CD14-positive monocyte (primary cell): ENCODE measurements at regions not wholly inside any gene's neighbourhood (a gene's known extent, or its start where the extent isn't known, plus 50 kb on each side); places are given as distances from the start of the nearest gene placed in this dataset.

ENCODE experiments used
- DNase-seq, 3 donors: peaks; one replicate each; pipeline ENCODE4 v3.0.0-alpha.2; 2011 to 2022
- H2AFZ ChIP-seq: 2 replicates; pipeline ENCODE4 v1.6.0; 2012; ENCODE audit warnings: mild to moderate bottlenecking, low read depth, low read length, inconsistent platforms; ENCODE audit not compliant: insufficient read depth, poor library complexity, severe bottlenecking
- H3K27ac ChIP-seq, 2 donors: 1 replicate in 1 of 2; 2 replicates in 1 of 2; pipeline ENCODE4 v1.5.1; 2012 to 2013; ENCODE audit warnings: low read length in 2 of 2, control low read depth in 1 of 2, inconsistent platforms in 1 of 2, low read depth in 1 of 2, mild to moderate bottlenecking in 1 of 2
- H3K27me3 ChIP-seq, 2 donors: one replicate each; pipeline versions ENCODE4 v1.6.0 to v1.6.1; 2011 to 2013; ENCODE audit warnings: low read length in 2 of 2; ENCODE audit not compliant: control insufficient read depth in 2 of 2, insufficient read depth in 2 of 2
- H3K36me3 ChIP-seq, 2 donors: replicated peaks in 1 of 2; 1 replicate in 1 of 2; 2 replicates in 1 of 2; pipeline versions ENCODE4 v1.5.1 to v1.6.1; 2012 to 2013; ENCODE audit warnings: low read length in 2 of 2, control low read depth in 1 of 2, inconsistent platforms in 1 of 2, mild to moderate bottlenecking in 1 of 2; ENCODE audit not compliant: insufficient read depth in 2 of 2, control insufficient read depth in 1 of 2
- H3K4me1 ChIP-seq, 2 donors: 1 replicate in 1 of 2; 2 replicates in 1 of 2; pipeline versions ENCODE4 v1.5.1 to v1.6.1; 2012 to 2013; ENCODE audit warnings: low read length in 2 of 2, control low read depth in 1 of 2, inconsistent platforms in 1 of 2, mild to moderate bottlenecking in 1 of 2, moderate library complexity in 1 of 2; ENCODE audit not compliant: insufficient read depth in 2 of 2, control insufficient read depth in 1 of 2
- H3K4me2 ChIP-seq: replicated peaks from 2 replicates; pipeline ENCODE3; 2012; ENCODE audit warnings: low read length, moderate library complexity, mild to moderate bottlenecking; ENCODE audit not compliant: poor library complexity, severe bottlenecking; ENCODE audit errors: extremely low read depth
- H3K4me3 ChIP-seq, 3 experiments: fragments of 200-600 bp in 1 of 3; sonication (generic) in 1 of 3; replicated peaks in 1 of 3; 1 replicate in 2 of 3; 2 replicates in 1 of 3; pipeline ENCODE4 v1.5.1; 2011 to 2013; ENCODE audit warnings: low read length in 3 of 3, mild to moderate bottlenecking in 3 of 3, control low read depth in 2 of 3, low read depth in 2 of 3, inconsistent platforms in 1 of 3, moderate library complexity in 1 of 3
- H3K79me2 ChIP-seq: 2 replicates; pipeline ENCODE4 v1.6.0; 2012; ENCODE audit warnings: mild to moderate bottlenecking, control low read depth, inconsistent platforms, low read length, moderate library complexity; ENCODE audit not compliant: insufficient read depth
- H3K9ac ChIP-seq: 2 replicates; pipeline ENCODE4 v1.6.0; 2017; ENCODE audit warnings: low read length, mild to moderate bottlenecking; ENCODE audit not compliant: insufficient read depth, poor library complexity, severe bottlenecking
- H3K9me3 ChIP-seq, 2 donors: replicated peaks in 1 of 2; 1 replicate in 1 of 2; 2 replicates in 1 of 2; pipeline versions ENCODE4 v1.5.1 to v1.6.1; 2012 to 2013; ENCODE audit warnings: low read length in 2 of 2, control low read depth in 1 of 2; ENCODE audit not compliant: control insufficient read depth in 1 of 2, insufficient read depth in 1 of 2
- H4K20me1 ChIP-seq: 2 replicates; pipeline ENCODE4 v1.6.0; 2012; ENCODE audit warnings: mild to moderate bottlenecking, low read length, control low read depth, moderate library complexity; ENCODE audit not compliant: insufficient read depth
- H3K27ac Mint-ChIP-seq, 7 donors: one replicate each; pipeline ENCODE4 v1.8.0; 2020; ENCODE audit warnings: mild to moderate bottlenecking in 7 of 7, mixed read lengths in 7 of 7, moderate library complexity in 6 of 7, inconsistent platforms in 2 of 7
- H3K27me3 Mint-ChIP-seq, 3 donors: one replicate each; pipeline ENCODE4 v1.8.0; 2021 to 2022; ENCODE audit warnings: low read depth in 3 of 3, mild to moderate bottlenecking in 3 of 3, mixed read lengths in 3 of 3, moderate library complexity in 3 of 3, inconsistent platforms in 1 of 3
- H3K36me3 Mint-ChIP-seq, 2 donors: one replicate each; pipeline ENCODE4 v1.8.0; 2020; ENCODE audit warnings: mixed read lengths in 2 of 2, inconsistent platforms in 1 of 2, mild to moderate bottlenecking in 1 of 2
- H3K4me1 Mint-ChIP-seq: one replicate; pipeline ENCODE4 v1.8.0; 2020; ENCODE audit warnings: mild to moderate bottlenecking, mixed read lengths
- H3K4me3 Mint-ChIP-seq, 2 donors: one replicate each; pipeline ENCODE4 v1.8.0; 2020; ENCODE audit warnings: mild to moderate bottlenecking in 2 of 2, mixed read lengths in 2 of 2, moderate library complexity in 1 of 2
- H3K9me3 Mint-ChIP-seq, 7 donors: one replicate each; pipeline ENCODE4 v1.8.0; 2020 to 2022; ENCODE audit warnings: mixed read lengths in 7 of 7, mild to moderate bottlenecking in 6 of 7, moderate library complexity in 6 of 7, inconsistent platforms in 2 of 7
- WGBS: methylation state at CpG from one replicate; pipeline ENCODE4 v1.1.5; 2013; ENCODE audit warnings: missing lambda C conversion rate; ENCODE audit not compliant: insufficient coverage; 5-methylcytosine and 5-hydroxymethylcytosine counted together
- intact Hi-C, 2 donors: fragments of 100-400 bp; cut with micrococcal nuclease; formaldehyde crosslinking; loops; one replicate each; pipeline versions ENCODE4 v1.15.0 to v1.15.1; 2023
- TF ChIP-seq, protein P1 (sequence below): fragments of 200-600 bp; IDR thresholded peaks from one replicate; pipeline ENCODE4 v1.8.0; 2022; ENCODE audit warnings: antibody characterized with exemption, mild to moderate bottlenecking

DNA sequence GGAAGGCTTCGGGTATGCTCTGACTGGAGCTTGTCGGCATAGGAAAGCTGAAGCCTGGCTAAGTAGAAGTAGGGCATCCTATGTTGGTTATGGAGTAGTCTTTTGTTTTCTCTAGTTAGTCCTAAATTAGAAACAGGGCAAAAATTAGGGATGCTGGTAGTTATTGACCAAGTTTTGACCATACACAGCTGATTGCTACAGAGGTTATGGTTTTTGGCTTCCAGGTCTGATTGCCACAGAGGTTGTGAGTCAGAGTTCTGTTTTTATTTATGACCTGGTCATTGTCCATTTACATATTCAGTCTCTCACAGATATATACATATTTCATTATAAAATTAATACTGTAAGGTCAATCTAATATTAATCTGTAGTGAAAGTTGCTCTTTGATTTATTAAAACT, 219.2 kb downstream of the FSCB start:
- TF ChIP-seq, protein P1, sequence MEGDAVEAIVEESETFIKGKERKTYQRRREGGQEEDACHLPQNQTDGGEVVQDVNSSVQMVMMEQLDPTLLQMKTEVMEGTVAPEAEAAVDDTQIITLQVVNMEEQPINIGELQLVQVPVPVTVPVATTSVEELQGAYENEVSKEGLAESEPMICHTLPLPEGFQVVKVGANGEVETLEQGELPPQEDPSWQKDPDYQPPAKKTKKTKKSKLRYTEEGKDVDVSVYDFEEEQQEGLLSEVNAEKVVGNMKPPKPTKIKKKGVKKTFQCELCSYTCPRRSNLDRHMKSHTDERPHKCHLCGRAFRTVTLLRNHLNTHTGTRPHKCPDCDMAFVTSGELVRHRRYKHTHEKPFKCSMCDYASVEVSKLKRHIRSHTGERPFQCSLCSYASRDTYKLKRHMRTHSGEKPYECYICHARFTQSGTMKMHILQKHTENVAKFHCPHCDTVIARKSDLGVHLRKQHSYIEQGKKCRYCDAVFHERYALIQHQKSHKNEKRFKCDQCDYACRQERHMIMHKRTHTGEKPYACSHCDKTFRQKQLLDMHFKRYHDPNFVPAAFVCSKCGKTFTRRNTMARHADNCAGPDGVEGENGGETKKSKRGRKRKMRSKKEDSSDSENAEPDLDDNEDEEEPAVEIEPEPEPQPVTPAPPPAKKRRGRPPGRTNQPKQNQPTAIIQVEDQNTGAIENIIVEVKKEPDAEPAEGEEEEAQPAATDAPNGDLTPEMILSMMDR: no peak
- Mint-ChIP-seq H3K4me3 (no peak overlapping the region), H3K36me3 (no peaks in the 10 kb centered on the region), H3K4me1 (no peaks in the 10 kb centered on the region), H3K27me3 (no peaks in the 10 kb centered on the region), H3K27ac (no peak overlapping the region), H3K9me3 (peaks cover 0 to 3% (median 0%) of the 10 kb centered on the region in 7 donors)
- WGBS: 91% methylated on average over 2 of the region's 2 CpGs
- Histone ChIP-seq H4K20me1 (no peaks in the 10 kb centered on the region), H3K79me2 (no peaks in the 10 kb centered on the region), H3K27ac (no peak overlapping the region), H3K4me1 (no peaks in the 10 kb centered on the region), H3K27me3 (no peaks in the 10 kb centered on the region), H3K36me3 (no peaks in the 10 kb centered on the region), H3K4me2 (no peak overlapping the region), H3K4me3 (no peak overlapping the region), H2AFZ (no peak overlapping the region), H3K9me3 (no peaks in the 10 kb centered on the region), H3K9ac (no peak overlapping the region)
- intact Hi-C loops: no loop called here
- DNase-seq: no peak

DNA sequence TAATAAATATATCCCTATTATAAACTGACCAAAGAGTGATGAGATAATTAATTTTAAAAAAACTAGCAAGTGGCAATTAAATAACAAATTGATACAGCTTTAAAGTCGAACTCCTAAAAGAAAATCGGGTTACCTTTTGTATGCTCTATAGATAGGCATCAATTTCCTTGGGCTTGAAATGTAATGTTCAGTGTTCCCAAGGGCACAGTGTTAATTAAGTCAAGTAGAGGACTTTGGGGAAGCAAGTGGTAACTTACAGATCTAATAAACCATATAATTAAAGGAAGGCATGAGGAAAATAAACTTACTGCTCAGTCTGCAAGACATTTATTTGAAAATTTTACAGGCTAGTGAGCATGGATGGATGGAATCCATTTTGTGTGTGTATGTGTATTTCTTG, 220.9 kb downstream of the FSCB start:
- Mint-ChIP-seq H3K4me1 (no peaks in the 10 kb centered on the region), H3K27ac (no peak overlapping the region), H3K4me3 (no peak overlapping the region), H3K27me3 (no peaks in the 10 kb centered on the region), H3K9me3 (peaks cover 0 to 5% (median 2%) of the 10 kb centered on the region in 7 donors), H3K36me3 (no peaks in the 10 kb centered on the region)
- Histone ChIP-seq H3K36me3 (no peaks in the 10 kb centered on the region), H3K79me2 (no peaks in the 10 kb centered on the region), H3K4me3 (no peak overlapping the region), H2AFZ (no peak overlapping the region), H3K4me1 (no peaks in the 10 kb centered on the region), H3K27ac (no peak overlapping the region), H3K27me3 (no peaks in the 10 kb centered on the region), H3K9me3 (no peaks in the 10 kb centered on the region), H3K9ac (no peak overlapping the region), H4K20me1 (no peaks in the 10 kb centered on the region), H3K4me2 (no peak overlapping the region)
- TF ChIP-seq, protein P1: no peak
- no CpG with 5 or more reads among the region's 2 CpGs for WGBS
- no peak for DNase-seq
- intact Hi-C loops: no loop called here
